DOHH2 (cell line): ENCODE measurements at regions not wholly inside any gene's neighbourhood (a gene's known extent, or its start where the extent isn't known, plus 50 kb on each side); places are given as distances from the start of the nearest gene placed in this dataset.

Experiments used
- CTCF ChIP-seq: fragments of 200-600 bp; sonication (generic); IDR thresholded peaks from one replicate; pipeline ENCODE4 v1.5.1; 2014; ENCODE audit warnings: antibody characterized with exemption, mild to moderate bottlenecking, low read depth, low read length; ENCODE audit not compliant: poor library complexity, severe bottlenecking
- EZH2phosphoT487 ChIP-seq: fragments of 200-600 bp; sonication (generic); IDR thresholded peaks from 2 replicates; pipeline ENCODE4 v1.6.1; 2017; ENCODE audit warnings: borderline replicate concordance, mild to moderate bottlenecking, antibody characterized with exemption, low read length, moderate library complexity, mixed read lengths

GRCh38 chr17:55563363-55563762, 52.1 kb upstream of the SMIM36 start:
- TF ChIP-seq CTCF (no peak), EZH2phosphoT487 (no peak)
